ENCODE measurements at regions not wholly inside any gene's neighbourhood (a gene's known extent, or its start where the extent isn't known, plus 50 kb on each side); places are given as distances from the start of the nearest gene placed in this dataset.

- no peak for DNase-seq
- no peak for ATAC-seq
- intact Hi-C loops (cut with DNase I), result no loop called here
Observed at GRCh38 chr5:147148715-147149114, 86.1 kb upstream of the STK32A start.

GRCh38 chr5:147152086-147152485 is 82.7 kb upstream of the STK32A start:
- intact Hi-C loops (cut with DNase I), result no loop called here
- DNase-seq (no peak), ATAC-seq (no peak)

- DNase-seq (no peak), ATAC-seq (no peak)
- intact Hi-C loops (cut with DNase I), result no loop called here
Observed at GRCh38 chr5:147154809-147155208, 80.0 kb upstream of the STK32A start.

GRCh38 chr5:147156012-147156411 is 78.8 kb upstream of the STK32A start:
- intact Hi-C loops (cut with DNase I), result no loop called here
- DNase-seq, result no peak
- no peak for ATAC-seq

DNA sequence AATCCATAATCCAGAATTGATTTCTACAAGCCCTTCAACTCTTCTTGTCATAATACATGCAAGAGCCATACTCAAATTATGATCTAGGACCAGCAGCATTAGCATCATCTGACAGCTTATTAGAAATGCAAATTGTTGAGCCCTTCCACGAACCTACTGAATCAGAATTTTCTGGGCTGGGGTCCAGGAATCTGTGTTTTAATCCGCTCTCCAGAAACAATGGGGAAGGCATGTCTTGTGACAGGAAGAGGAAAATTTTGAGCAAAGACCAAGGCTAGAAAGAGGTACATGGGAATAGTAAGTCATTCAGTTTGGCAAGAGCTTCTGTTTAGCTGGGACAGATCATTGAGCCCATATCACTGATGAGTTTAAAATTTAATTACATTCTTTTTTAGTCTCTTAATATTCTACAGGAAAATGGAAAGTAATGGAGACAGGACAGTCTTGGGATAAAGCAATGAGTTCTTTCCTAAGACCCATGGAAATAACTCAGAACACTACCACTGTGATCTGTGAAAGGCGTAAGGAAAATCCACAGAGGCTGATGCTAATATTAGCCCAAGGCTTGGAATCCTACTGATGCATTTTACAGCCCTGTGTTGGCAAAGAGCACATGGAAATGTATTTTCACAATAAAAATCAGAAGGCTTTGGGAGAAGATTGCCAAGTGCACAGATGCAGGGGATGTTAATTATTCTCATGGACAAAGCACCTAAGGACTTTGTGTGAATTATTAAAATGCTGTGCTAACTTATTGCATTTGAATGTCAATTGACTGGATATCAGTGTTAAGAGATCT is 73.7 kb upstream of the STK32A start:
- DNase-seq (no peak), ATAC-seq (peak in 1 of 2 donors; percentile 44)
- intact Hi-C loops (cut with DNase I), result no loop called here

GRCh38 chr5:147162740-147163139 is 72.1 kb upstream of the STK32A start:
- intact Hi-C loops (cut with DNase I), result no loop called here
- no peak for DNase-seq
- ATAC-seq, result no peak

GRCh38 chr5:147167529-147167928 is 67.3 kb upstream of the STK32A start:
- ATAC-seq (no peak), DNase-seq (no peak)
- intact Hi-C loops (cut with DNase I), result no loop called here

- intact Hi-C loops (cut with DNase I), result no loop called here
- no peak for ATAC-seq
Observed at GRCh38 chr5:147168578-147169327, 66.1 kb upstream of the STK32A start.

GRCh38 chr5:147169399-147169798 is 65.4 kb upstream of the STK32A start:
- ATAC-seq (peak; percentile 56 to 74), DNase-seq (no peak)
- intact Hi-C loops (cut with DNase I), result no loop called here

More at GRCh38 chr5:147168578-147169327, 66.1 kb upstream of the STK32A start:
- no peak for DNase-seq

GRCh38 chr5:147169901-147170300 is 64.9 kb upstream of the STK32A start:
- ATAC-seq, result no peak
- intact Hi-C loops (cut with DNase I), result no loop called here
- DNase-seq, result no peak

DNA sequence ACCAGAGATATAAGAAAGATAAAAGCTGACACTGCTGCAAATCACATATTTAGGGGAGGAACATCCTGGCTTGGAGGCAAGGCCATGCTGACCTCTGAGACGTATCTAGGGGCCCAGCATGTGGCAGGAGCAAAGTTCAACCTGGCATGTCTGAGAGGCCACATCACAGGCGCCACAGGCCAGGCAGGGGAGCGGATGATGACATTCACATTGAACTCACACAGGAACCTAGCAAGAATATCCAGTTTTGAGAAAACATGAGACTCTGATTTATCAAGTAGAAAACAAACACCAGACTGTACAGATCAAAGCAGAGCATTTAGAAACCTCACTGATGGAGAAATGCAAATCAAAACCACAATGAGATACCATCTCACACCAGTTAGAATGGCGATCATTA is 64.2 kb upstream of the STK32A start:
- ATAC-seq (no peak), DNase-seq (no peak)
- intact Hi-C loops (cut with DNase I), result no loop called here

DNA sequence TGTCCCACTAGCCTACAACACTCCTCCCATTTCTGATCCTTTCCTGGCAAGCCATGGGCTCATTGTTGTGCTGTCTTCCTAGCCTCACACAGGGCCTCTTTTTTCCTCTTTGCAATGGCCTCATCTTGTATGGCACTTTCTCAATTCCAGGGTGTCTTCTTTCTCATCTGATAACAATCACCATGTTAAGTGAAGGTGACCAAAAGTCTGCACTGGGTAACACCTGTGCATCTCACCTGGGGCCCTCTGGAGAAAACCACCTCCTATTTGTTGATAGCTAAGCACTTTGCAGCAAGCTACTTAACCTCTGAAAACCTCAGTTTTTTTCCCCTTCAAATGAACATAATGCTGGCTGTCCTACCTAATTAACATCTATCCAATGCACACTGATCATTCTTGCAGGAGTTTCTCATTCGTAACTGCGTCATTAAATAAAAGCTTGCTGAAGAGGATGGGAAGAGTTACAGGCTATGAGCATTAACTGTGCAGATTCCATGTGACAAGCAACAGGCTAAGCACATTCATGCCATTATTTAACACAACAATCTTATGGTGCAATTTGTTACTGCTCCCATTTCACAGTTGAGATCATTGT is 60.1 kb upstream of the STK32A start:
- ATAC-seq, result no peak
- intact Hi-C loops (cut with DNase I), result no loop called here

GRCh38 chr5:147175516-147176097 is 59.2 kb upstream of the STK32A start:
- DNase-seq (no peak), ATAC-seq (no peak)
- intact Hi-C loops (cut with DNase I), result no loop called here

More for the DNA sequence above, 60.1 kb upstream of the STK32A start:
- no peak for DNase-seq

DNA sequence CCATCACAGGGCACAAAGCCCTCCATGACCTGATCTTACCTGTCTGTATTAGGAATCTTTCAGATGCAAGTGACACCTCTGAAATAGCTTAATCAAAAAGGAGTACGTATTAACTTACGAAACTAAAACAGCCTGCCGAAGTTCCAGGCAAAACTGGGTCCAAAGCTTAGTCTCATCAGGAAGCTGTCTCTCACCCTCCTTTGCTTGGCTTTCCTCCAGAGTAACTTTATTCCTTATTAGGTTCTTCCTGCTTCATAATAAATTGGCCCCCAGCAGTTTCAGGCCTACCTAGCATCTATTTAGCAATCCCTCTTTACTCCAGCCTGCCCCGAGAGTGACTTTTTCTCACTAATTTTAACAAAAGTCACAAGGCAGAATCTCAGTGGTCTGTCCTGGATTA is 58.4 kb upstream of the STK32A start:
- DNase-seq (no peak), ATAC-seq (no peak)
- intact Hi-C loops (cut with DNase I), result no loop called here

GRCh38 chr5:147177125-147177840 is 57.5 kb upstream of the STK32A start:
- no peak for ATAC-seq
- intact Hi-C loops (cut with DNase I), result no loop called here
- no peak for DNase-seq

- intact Hi-C loops (cut with DNase I), result no loop called here
- no peak for ATAC-seq
Observed at GRCh38 chr5:147179562-147180147, 55.2 kb upstream of the STK32A start.

GRCh38 chr5:147180751-147181150 is 54.1 kb upstream of the STK32A start:
- intact Hi-C loops (cut with DNase I), result no loop called here
- ATAC-seq, result peak in 1 of 2 donors; percentile 25
- DNase-seq, result no peak

More at GRCh38 chr5:147179562-147180147, 55.2 kb upstream of the STK32A start:
- no peak for DNase-seq
